GM18867 (cell line): ENCODE measurements at regions not wholly inside any gene's neighbourhood (a gene's known extent, or its start where the extent isn't known, plus 50 kb on each side); places are given as distances from the start of the nearest gene placed in this dataset.

Experiments
- ATAC-seq: cut with Tn5 transposase; IDR thresholded peaks from one replicate; pipeline ENCODE4 v1.9.1; 2021; ENCODE audit warnings: mild to moderate bottlenecking, moderate library complexity; ENCODE audit not compliant: unreplicated experiment

DNA sequence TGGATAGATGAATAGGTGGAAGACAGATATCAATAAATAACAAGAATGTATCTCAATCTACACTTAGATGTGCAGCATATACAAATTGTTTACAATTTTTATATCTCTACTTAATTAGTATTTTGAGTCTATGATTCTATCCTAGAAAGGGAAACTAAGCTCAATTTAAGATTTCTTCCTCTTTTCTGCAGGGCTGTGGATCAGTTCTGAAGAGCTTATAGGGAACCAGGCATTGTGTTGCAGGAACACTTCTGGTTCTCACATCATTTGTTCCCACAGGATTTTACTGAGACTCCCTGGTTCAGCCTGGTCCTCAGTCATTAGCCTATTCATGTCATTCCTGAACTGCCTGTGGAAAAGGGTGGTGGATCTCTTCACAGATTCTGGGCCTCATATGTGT is 105.8 kb downstream of the TNFSF18 start:
- no peak for ATAC-seq

DNA sequence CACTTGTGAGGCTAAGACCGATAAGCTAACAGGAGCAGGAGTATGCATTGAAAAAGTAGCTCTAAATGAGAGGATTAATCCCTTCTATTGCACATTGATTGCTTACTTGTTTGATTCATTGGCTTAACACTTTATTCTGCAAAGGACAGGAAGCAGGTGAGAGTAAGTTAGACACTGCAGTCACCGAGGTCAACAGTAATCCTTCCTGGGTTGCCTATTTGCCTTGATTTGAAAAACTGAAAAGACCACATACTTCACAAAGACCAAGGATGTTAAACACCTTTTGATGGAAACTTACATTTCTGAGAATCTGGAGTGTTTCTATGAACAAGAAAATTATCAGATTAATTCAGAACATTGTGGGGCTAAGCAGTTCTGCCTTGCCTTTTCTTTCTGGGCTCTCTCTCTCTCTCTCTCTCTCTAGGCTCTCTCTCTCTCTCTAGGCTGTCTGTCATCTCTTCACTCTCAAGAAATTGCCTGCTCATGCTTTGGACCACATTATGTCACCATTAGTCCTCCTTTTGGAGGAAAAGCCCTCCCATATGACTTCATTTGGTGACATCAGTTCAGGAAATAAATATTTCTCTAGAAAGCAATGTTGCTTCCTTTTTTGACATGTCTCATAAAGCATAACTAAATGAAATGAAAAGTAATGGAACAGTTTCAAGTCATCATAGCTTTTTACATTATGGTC is 103.8 kb downstream of the TNFSF18 start:
- no peak for ATAC-seq

DNA sequence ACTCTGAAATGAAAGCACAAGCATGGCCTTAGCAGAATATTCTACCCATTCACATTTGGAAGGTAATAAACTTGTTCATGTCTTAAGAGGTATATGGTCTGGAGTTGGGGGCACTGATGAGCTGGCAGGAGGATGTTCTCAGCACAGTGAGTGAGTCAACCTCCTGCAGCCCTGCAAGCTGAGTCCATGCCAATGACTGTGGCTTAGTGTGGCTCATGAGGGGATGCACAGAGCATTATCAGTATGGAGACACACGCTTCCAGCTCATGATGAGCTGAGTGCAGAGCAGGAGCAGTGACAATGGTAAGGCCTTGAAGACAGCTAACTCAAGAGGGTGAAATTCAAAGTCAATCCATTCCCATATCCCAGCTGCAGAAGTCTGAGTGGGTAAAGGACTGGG is 102.3 kb downstream of the TNFSF18 start:
- ATAC-seq: no peak

DNA sequence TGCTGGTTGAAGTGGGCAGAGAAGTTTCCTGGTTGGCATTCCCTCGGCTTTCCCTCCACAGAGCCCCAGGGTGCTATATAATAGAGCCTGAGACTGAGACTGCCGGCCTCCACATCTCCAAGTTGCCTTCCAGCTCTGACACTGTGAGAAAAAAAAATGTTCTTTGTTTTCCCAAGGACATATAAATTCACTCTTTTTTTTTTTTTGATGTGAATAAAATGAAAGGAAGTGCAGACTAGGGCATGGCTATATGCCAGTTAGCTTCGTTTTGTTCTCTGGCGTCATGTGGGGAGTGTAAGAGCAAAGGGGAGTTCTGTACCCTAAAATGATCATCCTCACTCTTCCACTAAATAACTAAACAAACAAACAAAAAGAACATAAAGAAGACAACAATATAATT is 101.6 kb downstream of the TNFSF18 start:
- ATAC-seq: no peak

DNA sequence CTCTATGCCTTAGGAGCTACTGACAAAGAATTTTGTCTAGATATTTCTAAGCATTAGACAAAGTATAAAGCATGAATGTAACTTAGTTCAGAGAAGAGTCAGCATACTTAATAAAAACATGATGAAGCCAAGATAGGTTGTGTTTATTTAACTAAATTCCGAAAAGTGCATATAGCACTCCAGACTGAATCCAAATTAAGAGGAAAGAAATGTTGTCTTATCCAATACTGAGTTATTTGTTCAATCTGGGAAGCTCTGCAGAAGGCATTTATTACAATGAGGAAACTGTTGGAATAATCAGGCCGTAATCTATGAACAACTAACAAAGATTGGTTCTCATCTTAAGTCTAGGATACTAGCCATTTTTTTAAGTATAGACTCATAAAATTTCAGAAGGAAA is 100.2 kb downstream of the TNFSF18 start:
- no peak for ATAC-seq

DNA sequence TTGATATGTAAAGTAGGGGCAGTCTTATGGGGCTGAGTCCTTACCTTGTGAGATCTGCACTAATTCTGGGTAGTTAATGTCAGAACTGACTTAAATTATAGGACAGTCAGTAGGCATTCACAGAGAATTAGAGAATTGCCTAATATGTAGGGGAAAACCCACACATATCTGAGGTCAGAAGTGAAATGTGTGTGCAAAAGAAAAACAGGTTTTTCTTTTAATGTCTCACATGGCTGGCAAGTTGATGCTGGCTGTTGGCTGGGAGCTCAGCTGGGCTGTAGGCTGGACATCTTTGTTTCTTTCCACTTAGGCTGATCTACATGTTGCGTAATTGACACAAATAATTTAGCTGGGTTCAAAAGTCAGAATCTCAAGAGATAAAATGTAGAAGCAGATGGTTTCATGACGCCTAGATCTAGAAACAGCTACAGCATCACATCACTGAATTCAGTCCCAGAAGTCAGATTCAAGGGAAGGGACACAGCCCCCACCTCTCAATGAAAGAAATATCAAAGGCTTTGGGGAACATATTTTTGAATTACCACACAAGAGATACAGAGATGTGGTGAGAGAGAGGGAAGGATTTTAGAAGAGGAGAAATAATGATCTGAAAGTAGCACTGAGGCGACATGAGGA is 98.9 kb downstream of the TNFSF18 start:
- no peak for ATAC-seq

DNA sequence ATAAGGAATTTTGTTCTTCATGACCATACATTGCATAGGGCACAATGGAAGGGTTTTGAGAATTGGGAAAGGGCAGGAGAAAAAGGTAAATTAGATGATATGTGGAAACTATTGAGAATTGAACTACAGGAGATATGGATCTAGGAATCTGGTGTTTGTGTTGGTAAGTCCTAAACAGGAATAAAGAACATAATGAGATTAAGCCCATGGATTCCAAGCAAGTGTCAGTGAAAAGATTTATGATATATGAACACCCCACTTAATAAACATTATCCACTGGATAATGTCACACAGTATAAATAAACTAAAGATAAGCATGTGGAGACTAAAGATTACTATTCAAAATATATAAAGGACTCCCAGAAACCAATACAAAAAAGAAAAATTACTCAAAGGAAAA is 98.2 kb downstream of the TNFSF18 start:
- ATAC-seq: no peak

DNA sequence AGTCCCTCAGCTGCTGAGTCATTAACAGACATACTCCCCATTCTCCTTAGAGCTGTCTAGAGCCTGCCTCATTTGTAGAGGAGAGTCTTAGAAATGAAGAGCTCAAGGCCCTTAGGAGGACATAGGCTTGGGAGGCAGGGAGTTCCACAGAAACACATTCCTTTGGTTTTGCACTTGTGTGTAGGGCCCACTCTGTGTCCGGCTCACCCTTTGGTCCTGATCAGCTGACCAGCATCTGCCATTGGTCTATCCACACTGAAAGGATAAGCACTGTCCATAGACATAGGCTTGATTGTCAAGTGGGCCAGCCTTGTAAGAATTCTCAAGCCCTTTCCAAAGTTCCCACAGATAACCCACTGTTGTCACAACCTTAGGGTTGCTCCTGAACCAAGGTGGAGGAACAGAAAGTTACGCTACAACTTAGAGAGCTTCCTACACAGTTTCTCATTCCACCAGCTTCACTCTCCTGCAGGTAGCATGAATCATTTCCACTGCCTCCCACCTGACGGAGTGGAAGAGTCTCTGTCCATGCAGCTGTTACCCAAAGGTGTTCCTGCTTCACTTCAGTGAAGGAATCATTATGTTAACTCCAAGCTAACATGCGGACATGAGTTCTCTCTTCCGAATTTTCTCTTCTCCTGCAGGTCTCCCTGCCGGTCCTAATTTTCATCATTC is 96.1 kb downstream of the TNFSF18 start:
- ATAC-seq: no peak

DNA sequence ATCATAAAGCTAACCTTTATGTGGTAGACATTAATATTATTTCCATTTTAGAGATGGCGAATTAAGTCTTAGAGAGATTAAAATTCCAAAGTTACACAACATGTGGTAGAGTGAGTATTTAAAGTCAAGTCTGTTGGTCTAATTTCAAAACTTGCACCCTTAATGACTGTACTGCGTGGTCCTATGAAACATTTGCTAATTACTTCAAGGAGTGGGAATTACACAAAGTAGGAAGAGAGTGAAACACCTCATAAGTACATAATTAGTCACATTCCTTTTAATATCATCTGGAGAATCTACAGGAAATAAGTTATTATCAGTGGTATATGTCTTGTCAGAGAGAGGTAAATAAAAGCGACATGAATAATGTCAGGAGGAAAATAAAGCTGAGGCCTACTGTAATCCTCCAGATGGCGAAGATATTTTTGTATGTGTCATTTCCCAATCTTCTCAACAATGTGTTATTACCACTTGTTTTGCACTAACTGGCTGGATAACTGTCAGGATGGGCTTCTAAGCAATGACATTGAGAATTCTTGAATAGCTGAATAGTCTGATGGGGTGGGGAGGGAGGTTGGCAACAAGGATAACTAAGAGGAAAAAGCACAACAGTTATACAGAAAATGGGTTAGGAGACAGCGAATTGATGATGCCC is 95.5 kb downstream of the TNFSF18 start:
- ATAC-seq: no peak

DNA sequence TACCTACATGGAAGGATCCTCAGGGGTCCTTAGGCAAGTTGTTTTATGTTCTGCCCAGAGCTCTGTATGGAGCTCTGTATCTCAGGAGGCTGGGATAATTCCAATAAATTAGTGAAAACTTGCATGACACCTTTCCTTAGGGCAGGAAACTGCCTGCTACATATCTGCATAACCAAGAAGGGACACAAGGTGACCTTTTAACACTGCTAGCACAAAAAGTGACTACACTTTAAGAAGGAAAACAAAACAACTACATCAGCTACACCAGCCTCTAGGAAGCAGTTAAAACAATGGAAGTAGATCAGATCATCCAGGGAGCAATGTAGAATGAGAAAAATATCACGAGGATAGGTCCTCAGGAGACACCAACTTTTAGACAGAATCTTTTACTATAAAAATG is 93.9 kb downstream of the TNFSF18 start:
- no peak for ATAC-seq

DNA sequence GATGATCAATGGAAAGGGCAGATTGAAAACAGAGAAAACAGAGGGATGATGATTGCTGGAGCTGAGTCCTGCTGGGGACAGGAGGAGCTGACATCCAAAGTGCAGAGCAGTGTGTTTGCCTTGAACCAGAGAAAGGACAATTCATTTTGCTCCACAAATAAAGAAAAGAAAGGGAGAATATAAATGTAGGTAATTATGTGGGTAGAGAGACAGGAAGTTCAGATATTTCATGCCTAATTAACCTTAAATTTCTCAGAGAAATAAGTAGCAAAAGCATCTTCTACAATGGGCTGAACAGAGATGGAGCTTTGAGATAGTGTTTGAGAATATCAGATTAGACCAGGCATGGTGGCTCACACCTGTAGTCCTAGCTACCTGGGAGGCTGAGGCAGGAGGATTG is 93.2 kb downstream of the TNFSF18 start:
- no peak for ATAC-seq

DNA sequence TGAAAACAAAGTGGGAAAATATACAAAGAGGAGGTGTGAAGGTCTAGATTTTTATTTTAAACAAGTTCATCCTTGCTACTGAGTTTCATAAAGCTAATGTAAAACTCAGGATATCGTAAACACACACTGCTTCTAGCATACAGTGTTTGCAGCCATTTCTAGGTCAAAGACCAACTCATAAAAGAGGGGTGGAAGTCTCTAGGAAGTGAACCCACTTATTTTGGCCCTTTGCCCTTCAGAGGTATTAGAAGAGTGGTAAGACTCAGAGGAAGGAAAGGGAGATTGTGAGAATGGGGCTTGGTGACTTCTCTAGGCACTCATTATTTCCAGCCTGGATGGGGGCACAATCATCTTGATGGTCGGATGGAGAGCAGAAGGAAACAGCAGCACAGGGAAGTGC is 91.2 kb downstream of the TNFSF18 start:
- ATAC-seq: no peak

DNA sequence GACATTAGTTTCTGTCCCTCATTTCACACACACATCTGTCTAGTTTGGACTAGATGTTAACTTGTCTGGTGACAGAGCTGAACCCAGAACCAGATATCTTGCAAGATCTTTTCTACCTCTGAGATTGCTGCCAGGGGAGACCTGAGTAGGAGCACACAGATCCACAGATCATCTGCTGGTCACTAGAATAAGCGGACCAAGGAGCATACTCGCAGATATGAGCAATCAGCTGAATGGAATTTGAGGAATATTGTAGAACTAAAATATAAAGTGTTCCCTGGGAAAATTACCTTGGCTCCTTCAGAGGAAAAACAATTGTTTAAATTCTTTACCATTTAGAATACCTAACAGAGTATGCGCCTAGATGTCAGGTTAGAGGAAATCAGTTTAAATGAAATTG is 90.7 kb downstream of the TNFSF18 start:
- ATAC-seq: no peak

DNA sequence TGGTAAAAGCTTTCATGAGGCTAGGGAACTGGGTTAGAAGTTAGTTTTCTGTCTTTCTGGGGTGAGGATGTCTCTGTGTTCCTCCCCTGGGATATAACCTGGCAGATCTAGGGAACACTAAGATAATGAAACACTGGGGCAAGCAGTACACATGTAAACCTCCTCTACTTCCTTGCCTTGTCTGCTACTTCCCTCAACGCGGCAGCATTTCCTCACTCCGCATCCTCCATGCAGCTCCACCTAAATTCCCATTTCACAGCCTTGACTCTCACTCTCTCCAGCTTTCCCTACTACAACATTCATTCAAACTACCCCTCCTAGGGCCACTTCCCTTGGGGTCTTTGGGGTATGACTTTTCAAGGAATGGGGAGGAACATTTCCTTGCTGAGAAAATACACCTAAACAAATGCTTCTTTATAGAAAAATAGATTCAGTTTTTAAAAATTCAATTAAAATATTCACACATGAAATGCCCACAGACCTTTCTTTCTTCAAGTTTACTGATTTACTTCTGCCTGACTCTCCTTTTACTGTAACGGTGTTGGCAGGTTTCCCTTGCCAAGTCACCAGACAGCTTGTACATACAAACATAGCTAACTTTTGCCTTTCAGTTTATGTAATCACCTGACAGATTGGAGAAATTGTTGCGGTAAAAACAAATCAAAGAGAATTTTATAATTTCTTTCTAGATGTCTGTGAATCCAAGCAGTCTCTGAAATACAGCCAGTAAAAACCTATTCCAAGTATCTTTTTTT is 90.1 kb downstream of the TNFSF18 start:
- no peak for ATAC-seq

DNA sequence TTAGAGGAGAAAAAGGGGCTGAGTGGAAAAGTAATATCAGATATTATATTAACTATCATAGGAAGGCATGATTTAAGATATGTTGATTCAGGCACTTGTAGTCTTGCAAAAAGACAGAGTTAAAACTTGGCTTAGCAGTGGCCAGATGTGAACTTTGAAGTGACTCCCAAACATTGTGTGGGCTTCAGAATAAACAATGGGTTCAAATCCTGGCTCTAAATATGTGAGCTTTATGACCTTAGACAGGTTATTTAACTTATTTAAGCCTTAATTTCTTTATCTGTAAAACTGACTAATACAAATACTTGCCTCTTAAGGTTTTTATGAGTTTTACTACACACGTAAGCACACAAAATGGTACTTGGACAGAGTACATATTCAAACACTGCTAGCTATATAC is 85.9 kb downstream of the TNFSF18 start:
- ATAC-seq: no peak

DNA sequence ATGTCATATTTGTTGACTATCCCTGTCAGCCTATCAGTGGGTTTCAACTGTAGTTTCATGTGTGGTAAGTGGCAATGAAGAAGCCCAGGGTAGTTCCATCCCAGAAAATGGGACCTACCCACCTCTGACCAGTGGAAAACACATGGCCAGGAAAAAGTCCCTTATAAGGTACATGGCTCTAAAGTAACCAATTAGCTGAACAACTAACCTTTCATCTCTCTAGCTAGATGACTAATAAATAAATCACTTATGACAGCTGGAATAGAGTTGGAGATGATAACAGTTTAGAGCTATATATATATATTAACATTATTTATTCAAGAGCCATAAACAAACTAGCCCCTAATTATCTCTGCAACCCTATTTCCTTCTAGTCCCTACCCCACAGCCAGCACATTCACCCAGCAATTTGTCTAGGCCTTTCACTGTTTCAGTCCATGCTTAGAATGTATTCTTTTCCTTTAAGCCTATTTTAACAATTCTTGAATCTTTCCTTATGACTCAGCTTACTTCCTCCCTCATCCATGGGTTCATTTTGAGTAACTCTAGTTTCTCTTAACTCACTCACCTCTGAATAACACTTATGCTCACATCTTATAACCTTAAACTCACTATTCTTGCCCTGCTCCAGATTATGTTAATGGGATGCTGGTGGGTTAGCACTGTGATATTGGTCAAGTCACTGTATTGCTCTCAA is 83.7 kb downstream of the TNFSF18 start:
- ATAC-seq: no peak

DNA sequence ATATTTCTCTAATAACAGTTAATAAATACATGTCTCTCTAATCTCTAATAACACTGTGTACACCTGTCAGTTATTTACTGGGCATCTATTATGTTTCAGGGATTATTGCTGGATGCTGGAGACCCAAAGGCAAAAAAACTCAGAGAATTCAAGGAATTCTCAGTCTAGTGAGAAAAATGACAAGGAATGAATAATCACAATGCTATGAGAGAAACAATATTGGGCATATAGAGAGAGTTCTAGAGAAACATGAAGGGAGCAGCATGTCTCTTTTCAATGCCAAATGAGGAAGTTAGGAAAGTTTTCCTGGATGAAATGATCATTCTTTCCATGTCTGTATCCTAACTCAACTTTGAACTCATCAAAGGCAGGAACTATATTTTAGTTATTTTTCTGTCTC is 82.8 kb downstream of the TNFSF18 start:
- no peak for ATAC-seq

DNA sequence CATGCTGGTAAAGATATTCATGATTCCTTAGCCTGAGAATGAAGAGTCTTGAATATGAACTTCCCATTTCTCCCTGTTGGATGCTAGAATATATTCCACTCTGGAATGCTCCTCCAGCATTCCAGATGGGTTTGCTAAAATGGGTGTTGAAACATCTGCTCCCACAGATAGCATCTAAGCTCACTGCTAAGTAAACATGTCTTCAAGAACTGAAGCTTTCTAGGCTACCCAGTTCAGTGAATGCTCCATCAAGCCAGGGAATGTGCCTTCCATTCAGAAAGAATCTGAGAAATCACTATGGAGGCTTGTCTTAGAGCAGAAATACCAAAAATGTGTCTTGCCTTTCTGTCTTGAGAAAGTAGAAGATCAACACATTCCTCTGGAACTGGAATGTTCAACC is 81.1 kb downstream of the TNFSF18 start:
- ATAC-seq: no peak

DNA sequence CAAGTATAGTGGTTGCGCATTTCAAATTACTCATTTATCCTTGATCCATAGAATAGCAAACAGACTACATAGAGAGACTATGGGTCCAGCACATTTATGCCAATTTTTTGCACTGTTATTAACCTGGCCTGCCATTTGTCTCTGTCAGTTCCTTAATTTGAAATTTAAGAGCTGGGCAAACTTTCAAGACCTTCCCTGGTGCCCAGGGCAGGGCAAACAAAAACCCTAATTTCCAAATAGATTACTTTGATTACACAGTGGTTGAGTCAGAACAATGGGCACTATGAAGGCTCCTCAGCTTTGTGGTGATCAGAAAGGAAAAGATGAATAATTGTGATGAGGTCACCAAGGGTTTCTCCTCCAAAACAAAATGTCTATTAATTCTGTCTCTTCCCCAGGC is 80.6 kb downstream of the TNFSF18 start:
- no peak for ATAC-seq

DNA sequence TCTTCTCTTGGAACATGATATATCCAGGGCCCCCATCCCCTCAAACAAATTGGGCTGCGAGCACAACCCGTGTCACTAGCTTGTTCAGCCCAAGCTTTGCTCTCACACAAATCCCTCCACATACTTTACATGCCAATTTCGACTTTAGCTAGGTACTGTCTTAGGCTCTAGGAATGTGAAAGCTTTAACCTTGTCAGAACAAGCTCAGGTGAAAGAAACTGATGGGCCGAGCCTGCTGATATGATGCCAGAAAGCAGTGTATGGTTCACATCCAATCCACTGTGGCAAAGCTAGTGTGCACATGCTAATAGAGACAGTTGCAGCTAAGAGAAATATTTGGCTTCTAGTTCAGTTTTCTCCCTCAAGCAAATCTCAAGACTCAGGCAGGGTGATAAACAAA is 79.5 kb downstream of the TNFSF18 start:
- ATAC-seq: no peak

DNA sequence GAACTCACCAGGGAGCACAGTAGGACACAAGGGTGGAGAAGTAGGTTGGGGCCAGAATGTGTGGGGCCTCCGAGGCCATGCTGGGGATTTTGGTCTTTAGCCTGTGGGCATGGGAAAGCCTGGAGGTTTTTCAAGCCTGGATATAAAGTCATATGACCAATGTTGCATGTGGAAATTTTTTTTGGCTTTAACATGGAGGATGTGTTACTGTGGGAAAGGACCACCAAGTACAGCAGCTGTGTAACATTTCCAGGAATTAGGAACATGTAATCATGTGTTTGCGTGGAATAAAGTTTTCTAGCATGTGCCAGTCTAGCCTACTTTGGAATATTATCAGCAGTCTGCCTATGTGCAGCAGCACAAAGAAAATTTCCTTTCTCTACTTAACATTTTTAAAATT is 78.5 kb downstream of the TNFSF18 start:
- ATAC-seq: no peak
